IMR-90 (cell line): ENCODE measurements at regions not wholly inside any gene's neighbourhood (a gene's known extent, or its start where the extent isn't known, plus 50 kb on each side); places are given as distances from the start of the nearest gene placed in this dataset.

Experiments used
- ATAC-seq: fragments of 200-7000 bp; cut with Tn5 transposase; 2 replicates; pipeline ENCODE4 v1.9.1; 2020; ENCODE audit warnings: low read depth, mild to moderate bottlenecking, moderate library complexity
- BruUV-seq: library from RNA; stranded (reverse); fragments of 400-500 nt; replicated peaks from 2 replicates; lab custom pipeline; 2021; lab: Mats Ljungman, UMichigan
- CTCF ChIA-PET: fragments of 300-600 bp; formaldehyde crosslinking; extraction: SDS; loops from one replicate; lab custom pipeline; 2021; ENCODE audit warnings: antibody characterized with exemption; lab: Yijun Ruan, JAX
- POLR2A ChIA-PET: fragments of 300-600 bp; sonication (Branson Sonifier 250); formaldehyde crosslinking; loops from one replicate; lab custom pipeline; 2022; ENCODE audit warnings: antibody characterized with exemption; ENCODE audit not compliant: unreplicated experiment; lab: Charles Lee
- DNase-seq: peaks from one replicate; pipeline ENCODE4 v3.0.0; 2013
- H2AFZ ChIP-seq: replicated peaks from 2 replicates; pipeline ENCODE3; 2013; ENCODE audit warnings: low read length, mild to moderate bottlenecking; ENCODE audit not compliant: poor library complexity
- H2AK5ac ChIP-seq: 2 replicates; pipeline ENCODE4 v1.6.1; 2013; ENCODE audit warnings: low read depth, low read length, inconsistent platforms
- H2AK9ac ChIP-seq: replicated peaks from 2 replicates; pipeline ENCODE3; 2013; ENCODE audit warnings: mild to moderate bottlenecking, low read depth, low read length, moderate library complexity; ENCODE audit not compliant: poor library complexity
- H2BK120ac ChIP-seq: 2 replicates; pipeline ENCODE4 v1.6.1; 2013; ENCODE audit warnings: low read depth, low read length, inconsistent platforms
- H2BK15ac ChIP-seq: 3 replicates; pipeline ENCODE4 v1.6.1; 2013; ENCODE audit warnings: low read depth, low read length, inconsistent platforms
- H2BK20ac ChIP-seq: 2 replicates; pipeline ENCODE4 v1.6.1; 2013; ENCODE audit warnings: low read depth, mild to moderate bottlenecking, inconsistent platforms, low read length, moderate library complexity
- H2BK5ac ChIP-seq: 2 replicates; pipeline ENCODE4 v1.6.1; 2013; ENCODE audit warnings: mild to moderate bottlenecking, low read depth, low read length, inconsistent platforms; ENCODE audit not compliant: poor library complexity, severe bottlenecking
- H3K14ac ChIP-seq: replicated peaks from 2 replicates; pipeline ENCODE4 v1.6.1; 2013; ENCODE audit warnings: low read depth, low read length, inconsistent platforms
- H3K18ac ChIP-seq: 2 replicates; pipeline ENCODE4 v1.6.1; 2013; ENCODE audit warnings: low read depth, low read length, control low read depth
- H3K23ac ChIP-seq: 2 replicates; pipeline ENCODE4 v1.6.1; 2013; ENCODE audit warnings: low read depth, low read length, inconsistent platforms
- H3K27ac ChIP-seq: 2 replicates; pipeline ENCODE4 v1.5.1; 2013; ENCODE audit warnings: mild to moderate bottlenecking, control low read depth, low read length; ENCODE audit not compliant: insufficient read depth
- H3K27me3 ChIP-seq: 2 replicates; pipeline ENCODE4 v1.6.1; 2013; ENCODE audit warnings: low read length; ENCODE audit not compliant: control insufficient read depth, insufficient read depth
- H3K36me3 ChIP-seq: 2 replicates; pipeline ENCODE4 v1.6.1; 2013; ENCODE audit warnings: low read length, mixed read lengths; ENCODE audit not compliant: control insufficient read depth, insufficient read depth
- H3K4ac ChIP-seq: 2 replicates; pipeline ENCODE4 v1.6.1; 2013; ENCODE audit warnings: low read depth, low read length, inconsistent platforms
- H3K4me1 ChIP-seq: 2 replicates; pipeline ENCODE4 v1.6.1; 2013; ENCODE audit warnings: low read length, mixed read lengths; ENCODE audit not compliant: control insufficient read depth, insufficient read depth
- H3K4me2 ChIP-seq: 2 replicates; pipeline ENCODE4 v1.6.1; 2013; ENCODE audit warnings: low read depth, mild to moderate bottlenecking, control low read depth, low read length, moderate library complexity
- H3K4me3 ChIP-seq: 2 replicates; pipeline ENCODE4 v1.5.1; 2013; ENCODE audit warnings: low read depth, mild to moderate bottlenecking, control low read depth, low read length, moderate library complexity; ENCODE audit not compliant: insufficient read depth
- H3K56ac ChIP-seq: 2 replicates; pipeline ENCODE4 v1.6.1; 2013; ENCODE audit warnings: low read length, inconsistent platforms; ENCODE audit not compliant: insufficient read depth; ENCODE audit errors: extremely low read depth
- H3K79me1 ChIP-seq, 2 experiments: 2 replicates each; pipeline ENCODE4 v1.6.1; 2013; ENCODE audit warnings: low read length in 2 of 2, inconsistent platforms in 1 of 2, low read depth in 1 of 2
- H3K9ac ChIP-seq: 2 replicates; pipeline ENCODE4 v1.6.1; 2013; ENCODE audit warnings: low read depth, low read length, control low read depth
- H3K9me1 ChIP-seq: 2 replicates; pipeline ENCODE4 v1.6.1; 2013; ENCODE audit warnings: low read length, inconsistent platforms; ENCODE audit not compliant: insufficient read depth
- H3K9me3 ChIP-seq: 2 replicates; pipeline ENCODE4 v1.6.1; 2013; ENCODE audit warnings: low read length; ENCODE audit not compliant: control insufficient read depth, insufficient read depth
- H4K20me1 ChIP-seq: 2 replicates; pipeline ENCODE4 v1.6.1; 2013; ENCODE audit warnings: low read length, inconsistent platforms; ENCODE audit not compliant: insufficient read depth
- H4K5ac ChIP-seq: 2 replicates; pipeline ENCODE4 v1.6.1; 2013; ENCODE audit warnings: mild to moderate bottlenecking, low read depth, low read length, control low read depth
- H4K8ac ChIP-seq, 2 experiments: 2 replicates each; pipeline ENCODE4 v1.6.1; 2013; ENCODE audit warnings: low read depth in 2 of 2, low read length in 2 of 2, control low read depth in 1 of 2, inconsistent platforms in 1 of 2
- H4K91ac ChIP-seq: 2 replicates; pipeline ENCODE4 v1.6.1; 2013; ENCODE audit warnings: low read depth, low read length, inconsistent platforms; ENCODE audit not compliant: insufficient read depth
- CEBPB ChIP-seq: IDR thresholded peaks from 2 replicates; pipeline ENCODE4 v1.6.1; 2012; ENCODE audit warnings: low read depth, low read length, improper control_type of control experiment
- FOS ChIP-seq: fragments of 150-350 bp; IDR thresholded peaks from 2 replicates; pipeline ENCODE4 v1.6.1; 2016; ENCODE audit warnings: low read depth, low read length
- MXI1 ChIP-seq: IDR thresholded peaks from 2 replicates; pipeline ENCODE4 v1.6.1; 2012; ENCODE audit warnings: low read depth, mild to moderate bottlenecking, low read length, moderate library complexity, borderline replicate concordance
- NFE2L2 ChIP-seq: fragments of 150-350 bp; IDR thresholded peaks from 2 replicates; pipeline ENCODE4 v1.6.1; 2016; ENCODE audit warnings: low read depth, mild to moderate bottlenecking, low read length
- RCOR1 ChIP-seq: IDR thresholded peaks from 2 replicates; pipeline ENCODE4 v1.6.1; 2012; ENCODE audit warnings: mild to moderate bottlenecking, low read length, improper control_type of control experiment; ENCODE audit not compliant: insufficient replicate concordance
- WGBS, 2 experiments: methylation state at CpG; one replicate each; pipeline versions ENCODE4 v1.1.5 to v1.1.7; 2013; ENCODE audit warnings: missing lambda C conversion rate in 2 of 2; ENCODE audit not compliant: insufficient read length in 1 of 2; ENCODE audit errors: extremely low coverage in 2 of 2; 5-methylcytosine and 5-hydroxymethylcytosine counted together
- dilution Hi-C: fragments of 300-500 bp; cut with HindIII; formaldehyde crosslinking; loops from one replicate; pipeline ENCODE4 v1.14.3; 2018; ENCODE audit warnings: low sequenced_read_pairs; ENCODE audit not compliant: unreplicated experiment
- in situ Hi-C: fragments of 300-500 bp; cut with MboI; formaldehyde crosslinking; loops from 3 replicates; pipeline ENCODE4 v1.14.3; 2019; ENCODE audit warnings: low sequenced_read_pairs, inconsistent platforms, mixed read lengths
- intact Hi-C: fragments of 100-400 bp; cut with micrococcal nuclease; formaldehyde crosslinking; loops from 2 replicates; pipeline ENCODE4 v1.10.0; 2022

DNA sequence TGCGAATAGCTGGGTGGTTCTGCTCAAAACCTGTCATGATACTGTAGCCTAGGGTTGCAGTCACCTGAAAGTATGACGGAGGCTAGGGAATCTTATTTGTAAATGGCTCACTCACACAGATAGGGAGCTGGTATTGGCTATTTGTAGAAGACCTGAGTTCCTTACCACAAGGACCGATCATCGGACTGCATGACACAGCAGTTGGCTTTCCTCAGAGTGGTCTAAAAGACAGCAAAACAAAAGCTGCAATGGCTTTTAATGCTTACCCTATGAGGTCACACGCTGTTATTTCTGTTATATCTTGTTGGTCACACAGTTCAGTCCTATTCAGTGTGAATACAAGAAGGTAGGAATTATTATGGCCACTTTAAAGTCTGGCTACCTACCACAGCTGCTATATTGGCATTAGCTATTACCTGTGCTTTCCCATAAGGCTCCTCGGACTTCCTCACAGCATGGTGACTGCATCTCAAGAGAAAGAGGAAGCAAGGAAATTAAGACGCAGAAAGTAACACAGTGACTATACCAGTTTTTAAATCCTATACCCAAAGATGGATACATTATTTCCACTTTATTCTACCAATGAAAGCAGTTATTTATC, 68.4 kb upstream of the LRRC7 start:
- CTCF ChIA-PET, result no interaction called here
- Histone ChIP-seq H2BK20ac (no peak overlapping the region), H2BK15ac (no peak overlapping the region), H2AK9ac (no peak overlapping the region), H3K9me1 (no peaks in the 10 kb centered on the region), H4K5ac (no peak overlapping the region), H4K91ac (no peak overlapping the region), H3K4ac (no peak overlapping the region), H3K27ac (no peak overlapping the region), H3K9me3 (no peaks in the 10 kb centered on the region), H3K79me1 (no peaks in the 10 kb centered on the region), H3K23ac (no peak overlapping the region), H3K4me1 (no peaks in the 10 kb centered on the region), H4K20me1 (no peaks in the 10 kb centered on the region), H3K56ac (no peak overlapping the region), H3K4me2 (no peak overlapping the region), H3K36me3 (no peaks in the 10 kb centered on the region), H3K9ac (no peak overlapping the region), H3K14ac (no peak overlapping the region), H3K4me3 (no peak overlapping the region), H2AK5ac (no peak overlapping the region), H3K18ac (no peak overlapping the region), H2BK120ac (no peak overlapping the region), H3K27me3 (no peaks in the 10 kb centered on the region), H2BK5ac (no peak overlapping the region), H4K8ac (no peak overlapping the region), H2AFZ (no peak overlapping the region)
- dilution Hi-C loops (no loop called here), in situ Hi-C loops (no loop called here), intact Hi-C loops (no loop called here)
- no TSS peak for BruUV-seq
- WGBS, 2 experiments, result 80% methylated on average over 1 of the region's 7 CpGs; no CpG with 5 or more reads in 1 of the 2 experiments
- no peak for TF ChIP-seq NFE2L2
- TF ChIP-seq MXI1, result no peak
- TF ChIP-seq FOS, result no peak
- TF ChIP-seq RCOR1, result no peak
- no peak for TF ChIP-seq CEBPB
- no peak for ATAC-seq
- no peak for DNase-seq
- POLR2A ChIA-PET, result no interaction called here
